T-helper 17 cell (primary cell): ENCODE measurements at regions not wholly inside any gene's neighbourhood (a gene's known extent, or its start where the extent isn't known, plus 50 kb on each side); places are given as distances from the start of the nearest gene placed in this dataset.
"Not testable (repeated sequence)": the region's sequence is repeated elsewhere in the genome, so short reads cannot be mapped to it uniquely, and the experiment has no call there.

Source experiments
- ATAC-seq: fragments of 150-1000 bp; cut with Tn5 transposase; 2 replicates; pipeline ENCODE4 v1.10.0; 2021; ENCODE audit warnings: mild to moderate bottlenecking, moderate library complexity
- DNase-seq, 3 donors: peaks; one replicate each; pipeline versions ENCODE4 v3.0.0 to v3.0.0-alpha.2; 2020 to 2021
- H3K9me3 ChIP-seq: one replicate; pipeline ENCODE4 v1.7.0; 2013; ENCODE audit warnings: low read length, mild to moderate bottlenecking; ENCODE audit not compliant: control insufficient read depth, poor library complexity, severe bottlenecking
- H3K27ac Mint-ChIP-seq: one replicate; pipeline ENCODE4 v1.8.0; 2022; ENCODE audit warnings: mild to moderate bottlenecking, moderate library complexity, mixed read lengths
- H3K27me3 Mint-ChIP-seq: one replicate; pipeline ENCODE4 v1.8.0; 2022; ENCODE audit warnings: mixed read lengths
- H3K36me3 Mint-ChIP-seq: one replicate; pipeline ENCODE4 v1.8.0; 2022; ENCODE audit warnings: low read depth, mixed read lengths
- H3K4me1 Mint-ChIP-seq: one replicate; pipeline ENCODE4 v1.8.0; 2022; ENCODE audit warnings: mild to moderate bottlenecking, mixed read lengths
- H3K4me3 Mint-ChIP-seq: one replicate; pipeline ENCODE4 v1.8.0; 2022; ENCODE audit warnings: mild to moderate bottlenecking, moderate library complexity, mixed read lengths

DNA sequence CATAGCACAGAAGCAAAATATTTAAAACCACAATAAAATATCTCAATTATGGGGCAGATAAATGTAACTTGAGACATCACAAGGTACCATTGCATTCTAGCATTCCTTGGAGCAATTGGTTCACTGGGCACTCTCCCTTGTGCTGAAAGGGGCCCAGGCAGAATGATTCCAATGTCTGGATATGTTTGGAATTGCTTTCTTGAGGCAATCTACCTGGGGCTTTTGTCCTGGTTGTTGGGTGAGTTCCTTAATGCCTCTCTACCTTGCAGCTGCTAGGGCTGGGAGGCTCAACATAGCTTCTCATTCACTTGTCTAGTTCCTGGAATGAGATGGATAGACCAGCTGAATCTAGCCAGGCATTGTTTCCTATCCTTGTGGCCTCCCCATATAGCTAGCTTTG, 539.6 kb upstream of the FSHR start:
- H3K9me3 ChIP-seq = no peaks in the 10 kb centered on the region
- DNase-seq = no peak
- no peak for ATAC-seq
- Mint-ChIP-seq H3K4me3 (no peak overlapping the region), H3K27me3 (no peaks in the 10 kb centered on the region), H3K36me3 (no peaks in the 10 kb centered on the region), H3K27ac (no peak overlapping the region), H3K4me1 (no peaks in the 10 kb centered on the region)

GRCh38 chr2:49692022-49692421, 537.7 kb upstream of the FSHR start:
- DNase-seq, H3K27me3 Mint-ChIP-seq, H3K27ac Mint-ChIP-seq, H3K4me1 Mint-ChIP-seq, H3K4me3 Mint-ChIP-seq, H3K9me3 ChIP-seq, ATAC-seq, H3K36me3 Mint-ChIP-seq: not testable (repeated sequence)

DNA sequence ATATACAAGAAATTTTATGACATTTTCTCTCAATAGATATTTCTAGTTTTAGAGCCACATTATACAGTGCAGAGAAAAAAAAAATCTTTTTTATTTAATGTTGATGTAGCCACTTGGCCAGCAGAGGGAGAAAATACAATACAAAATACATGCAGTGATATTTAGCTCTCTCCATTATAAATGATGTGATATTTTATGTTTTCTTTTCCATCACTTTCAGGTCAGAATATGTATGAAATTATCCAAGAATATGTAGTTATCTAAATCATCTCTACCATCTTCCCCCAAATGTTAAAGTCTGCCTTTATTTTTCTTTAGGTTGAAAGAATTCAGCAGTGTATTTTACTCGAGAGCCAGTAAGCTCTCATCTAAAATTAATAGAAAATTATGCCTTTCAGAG, 533.6 kb upstream of the FSHR start:
- no peak overlapping the region for H3K4me3 Mint-ChIP-seq
- H3K27me3 Mint-ChIP-seq = no peaks in the 10 kb centered on the region
- H3K36me3 Mint-ChIP-seq = no peaks in the 10 kb centered on the region
- H3K27ac Mint-ChIP-seq = no peak overlapping the region
- no peaks in the 10 kb centered on the region for H3K4me1 Mint-ChIP-seq
- no peaks in the 10 kb centered on the region for H3K9me3 ChIP-seq
- DNase-seq = no peak
- no peak for ATAC-seq

DNA sequence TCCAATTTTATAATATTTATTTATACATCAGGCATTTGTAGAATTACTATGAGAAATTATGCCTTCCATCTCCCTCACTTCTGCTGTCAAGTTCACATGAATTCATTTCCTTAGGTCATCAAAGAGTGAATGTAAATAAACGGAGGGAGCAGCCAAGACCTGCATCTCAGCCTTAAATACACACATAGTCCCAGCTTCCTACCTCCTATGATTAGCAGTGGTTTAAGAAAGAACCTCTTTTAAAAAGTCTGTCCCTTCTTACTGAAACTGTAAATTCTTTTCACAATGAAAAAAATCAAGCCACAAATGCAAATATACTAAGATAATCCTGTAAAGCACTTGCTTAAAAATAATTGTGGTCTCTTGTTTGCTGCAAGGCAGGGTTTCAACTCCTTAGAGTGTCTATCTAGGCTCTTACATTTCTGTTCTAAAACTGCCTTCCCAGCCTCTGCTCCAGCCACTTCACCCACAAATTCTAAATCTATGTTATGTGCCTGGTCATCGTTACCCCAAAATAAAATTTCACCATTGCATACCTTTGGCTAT, 532.7 kb upstream of the FSHR start:
- H3K36me3 Mint-ChIP-seq = no peaks in the 10 kb centered on the region
- H3K27me3 Mint-ChIP-seq = no peaks in the 10 kb centered on the region
- DNase-seq = no peak
- H3K9me3 ChIP-seq = no peaks in the 10 kb centered on the region
- H3K27ac Mint-ChIP-seq = no peak overlapping the region
- H3K4me1 Mint-ChIP-seq = no peaks in the 10 kb centered on the region
- no peak for ATAC-seq
- no peak overlapping the region for H3K4me3 Mint-ChIP-seq

- DNase-seq (no peak), ATAC-seq (no peak)
- no peaks in the 10 kb centered on the region for H3K4me1 Mint-ChIP-seq
- no peak overlapping the region for H3K27ac Mint-ChIP-seq
- no peak overlapping the region for H3K4me3 Mint-ChIP-seq
- no peaks in the 10 kb centered on the region for H3K27me3 Mint-ChIP-seq
- H3K36me3 Mint-ChIP-seq = no peaks in the 10 kb centered on the region
- H3K9me3 ChIP-seq = no peaks in the 10 kb centered on the region
Measured at GRCh38 chr2:49686291-49686690, 532.0 kb upstream of the FSHR start.

DNA sequence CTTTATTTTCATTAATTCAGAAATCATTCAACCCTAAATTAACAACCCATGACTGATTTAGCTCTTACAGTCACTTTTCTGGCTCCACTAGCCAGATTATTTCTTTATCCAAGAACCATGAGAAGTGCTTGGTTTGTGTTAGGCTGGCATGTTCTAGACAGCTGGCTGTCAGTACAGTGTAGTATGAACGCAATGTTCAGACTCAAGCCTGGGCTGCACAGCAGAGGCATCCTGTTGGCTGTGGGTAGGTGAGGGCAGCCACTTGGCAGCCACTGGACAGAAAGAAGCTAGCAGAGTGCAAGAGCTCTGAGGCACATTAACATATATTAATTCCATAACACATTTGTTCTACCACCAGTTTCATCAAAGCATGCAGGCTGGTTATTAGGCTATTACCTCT, 522.9 kb upstream of the FSHR start:
- no peak for ATAC-seq
- Mint-ChIP-seq H3K27ac (no peak overlapping the region), H3K4me3 (no peak overlapping the region), H3K36me3 (no peaks in the 10 kb centered on the region), H3K27me3 (no peaks in the 10 kb centered on the region), H3K4me1 (no peaks in the 10 kb centered on the region)
- no peak for DNase-seq
- H3K9me3 ChIP-seq = no peaks in the 10 kb centered on the region

- Mint-ChIP-seq H3K27ac (no peak overlapping the region), H3K4me1 (no peaks in the 10 kb centered on the region), H3K4me3 (no peak overlapping the region), H3K36me3 (no peaks in the 10 kb centered on the region), H3K27me3 (no peaks in the 10 kb centered on the region)
- no peaks in the 10 kb centered on the region for H3K9me3 ChIP-seq
- DNase-seq (no peak), ATAC-seq (no peak)
Measured at GRCh38 chr2:49664827-49665226, 510.5 kb upstream of the FSHR start.

GRCh38 chr2:49661809-49662208, 507.5 kb upstream of the FSHR start:
- H3K9me3 ChIP-seq = no peaks in the 10 kb centered on the region
- DNase-seq (no peak), ATAC-seq (no peak)
- H3K27me3 Mint-ChIP-seq = no peaks in the 10 kb centered on the region
- H3K36me3 Mint-ChIP-seq = no peaks in the 10 kb centered on the region
- no peaks in the 10 kb centered on the region for H3K4me1 Mint-ChIP-seq
- H3K4me3 Mint-ChIP-seq = no peak overlapping the region
- H3K27ac Mint-ChIP-seq = no peak overlapping the region

GRCh38 chr2:49656853-49657252, 502.5 kb upstream of the FSHR start:
- H3K27me3 Mint-ChIP-seq = no peaks in the 10 kb centered on the region
- H3K4me1 Mint-ChIP-seq = no peaks in the 10 kb centered on the region
- DNase-seq (no peak), ATAC-seq (no peak)
- no peak overlapping the region for H3K27ac Mint-ChIP-seq
- H3K36me3 Mint-ChIP-seq = no peaks in the 10 kb centered on the region
- H3K9me3 ChIP-seq = no peaks in the 10 kb centered on the region
- H3K4me3 Mint-ChIP-seq = no peak overlapping the region

DNA sequence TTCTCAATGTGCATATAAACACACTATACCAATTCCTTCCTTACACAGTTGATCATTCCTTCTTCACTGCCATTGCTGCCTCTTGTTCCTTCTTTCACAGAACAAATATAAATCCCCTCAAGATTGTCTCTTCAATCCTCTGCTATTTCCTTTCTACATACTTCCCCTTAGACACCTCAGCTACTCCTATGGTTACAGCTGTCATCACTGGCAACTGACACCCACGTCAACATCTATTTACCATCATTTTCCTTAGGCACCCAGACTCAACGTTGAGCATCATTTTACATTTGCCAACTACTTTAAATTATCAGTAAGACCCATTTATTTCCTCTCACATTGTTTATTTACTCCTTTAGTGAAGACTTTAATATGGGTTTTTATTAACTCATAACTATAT, 488.8 kb upstream of the FSHR start:
- H3K36me3 Mint-ChIP-seq = no peaks in the 10 kb centered on the region
- no peak for DNase-seq
- H3K4me3 Mint-ChIP-seq = no peak overlapping the region
- no peaks in the 10 kb centered on the region for H3K27me3 Mint-ChIP-seq
- no peaks in the 10 kb centered on the region for H3K9me3 ChIP-seq
- H3K4me1 Mint-ChIP-seq = no peaks in the 10 kb centered on the region
- ATAC-seq = no peak
- no peak overlapping the region for H3K27ac Mint-ChIP-seq

- H3K36me3 Mint-ChIP-seq = no peaks in the 10 kb centered on the region
- H3K27me3 Mint-ChIP-seq = no peaks in the 10 kb centered on the region
- H3K9me3 ChIP-seq = no peaks in the 10 kb centered on the region
- no peak overlapping the region for H3K27ac Mint-ChIP-seq
- no peak for DNase-seq
- H3K4me1 Mint-ChIP-seq = no peaks in the 10 kb centered on the region
- ATAC-seq = no peak
- no peak overlapping the region for H3K4me3 Mint-ChIP-seq
Measured at GRCh38 chr2:49640630-49641029, 486.3 kb upstream of the FSHR start.

DNA sequence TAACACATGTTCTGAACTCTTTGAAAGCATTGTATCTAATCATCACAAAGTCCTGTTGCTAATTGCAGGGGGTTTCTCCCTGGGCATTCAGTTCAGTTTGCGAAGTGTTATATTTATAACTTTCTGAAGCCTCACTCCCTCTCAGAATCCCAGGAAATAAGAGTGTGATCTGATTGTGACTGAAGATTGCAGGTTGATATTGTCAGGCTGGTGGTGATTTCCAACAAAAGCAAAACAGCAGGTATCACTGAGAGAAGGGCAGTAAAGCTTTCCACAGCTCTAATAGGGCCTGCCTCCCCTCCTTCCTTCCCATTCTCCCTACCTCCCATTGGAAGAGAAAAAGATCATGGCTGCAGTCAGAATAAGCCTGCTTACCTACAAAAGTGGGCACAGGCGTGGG, 466.7 kb upstream of the FSHR start:
- no peak for DNase-seq
- no peak for ATAC-seq
- H3K4me3 Mint-ChIP-seq = no peak overlapping the region

GRCh38 chr2:49619804-49620203, 465.5 kb upstream of the FSHR start:
- H3K27ac Mint-ChIP-seq = no peak overlapping the region
- no peak for DNase-seq
- no peaks in the 10 kb centered on the region for H3K27me3 Mint-ChIP-seq
- H3K36me3 Mint-ChIP-seq = no peaks in the 10 kb centered on the region
- no peak overlapping the region for H3K4me3 Mint-ChIP-seq
- no peaks in the 10 kb centered on the region for H3K9me3 ChIP-seq
- ATAC-seq = no peak
- no peaks in the 10 kb centered on the region for H3K4me1 Mint-ChIP-seq

More for the DNA sequence above, 466.7 kb upstream of the FSHR start:
- H3K36me3 Mint-ChIP-seq = no peaks in the 10 kb centered on the region
- H3K27me3 Mint-ChIP-seq = no peaks in the 10 kb centered on the region
- no peak overlapping the region for H3K27ac Mint-ChIP-seq
- no peaks in the 10 kb centered on the region for H3K4me1 Mint-ChIP-seq
- H3K9me3 ChIP-seq = no peaks in the 10 kb centered on the region

- Mint-ChIP-seq H3K4me3 (no peak overlapping the region), H3K27ac (no peak overlapping the region), H3K36me3 (no peaks in the 10 kb centered on the region), H3K27me3 (no peaks in the 10 kb centered on the region), H3K4me1 (no peaks in the 10 kb centered on the region)
- H3K9me3 ChIP-seq = no peaks in the 10 kb centered on the region
- no peak for ATAC-seq
- no peak for DNase-seq
Measured at GRCh38 chr2:49618491-49618890, 464.2 kb upstream of the FSHR start.

DNA sequence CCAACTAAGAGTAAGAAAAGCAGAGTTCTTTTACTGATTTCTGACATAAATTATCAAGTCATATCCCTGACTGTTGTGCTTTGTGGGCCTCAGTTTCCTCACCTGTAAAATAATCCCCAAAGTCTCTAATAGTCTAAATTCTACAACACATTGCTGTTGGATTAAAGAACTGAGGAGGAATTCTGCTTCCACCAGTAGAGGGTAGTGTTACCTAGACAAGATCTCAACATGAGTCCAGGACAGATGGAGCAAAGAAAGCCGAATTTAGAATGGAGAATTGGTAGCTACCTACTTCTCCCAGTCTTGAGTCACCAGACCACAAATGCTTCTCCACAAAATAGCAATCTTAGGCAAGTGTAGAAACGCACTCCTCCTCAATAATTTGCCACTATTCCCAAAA, 462.5 kb upstream of the FSHR start:
- Mint-ChIP-seq H3K27me3 (no peaks in the 10 kb centered on the region), H3K4me1 (no peaks in the 10 kb centered on the region), H3K4me3 (no peak overlapping the region), H3K27ac (no peak overlapping the region), H3K36me3 (no peaks in the 10 kb centered on the region)
- ATAC-seq = no peak
- H3K9me3 ChIP-seq = no peaks in the 10 kb centered on the region
- DNase-seq = no peak
